ENCODE measurements at regions not wholly inside any gene's neighbourhood (a gene's known extent, or its start where the extent isn't known, plus 50 kb on each side); places are given as distances from the start of the nearest gene placed in this dataset.
"Not testable (repeated sequence)": the region's sequence is repeated elsewhere in the genome, so short reads cannot be mapped to it uniquely, and the experiment has no call there.

DNA sequence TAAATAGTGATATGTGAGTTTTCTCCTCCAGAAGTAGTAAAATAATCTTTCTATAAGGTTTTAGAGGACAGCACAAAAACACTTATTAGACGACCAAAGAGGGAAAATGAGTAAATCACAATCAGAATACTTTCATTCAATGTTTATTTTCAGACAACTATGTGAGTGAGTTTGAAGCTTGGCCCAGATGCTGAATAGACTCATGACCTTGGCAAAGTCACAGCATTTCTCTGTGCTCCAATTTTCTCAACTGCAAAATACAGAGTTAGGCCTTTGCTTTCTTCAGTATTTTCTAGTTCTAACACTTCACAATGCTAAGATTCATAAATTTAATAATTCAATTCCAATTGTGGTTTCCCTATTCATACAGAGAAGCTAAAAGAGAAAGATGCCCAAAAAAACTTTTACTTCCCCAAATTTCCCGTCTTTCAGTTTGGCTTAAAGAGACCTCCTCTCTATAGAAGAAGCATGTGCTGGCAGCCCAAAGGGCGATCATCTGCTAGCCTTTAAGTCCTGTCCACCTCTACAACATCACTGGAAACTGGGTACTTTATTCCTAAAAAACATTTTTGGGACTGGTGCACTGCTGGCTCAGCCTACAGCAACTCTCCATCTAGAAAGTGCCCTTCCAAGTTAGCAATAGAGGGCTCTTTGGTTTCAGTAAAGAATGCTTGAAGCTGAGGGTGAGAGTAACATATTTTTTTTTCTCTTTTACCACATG is 116.8 kb upstream of the GORAB start:
- ATAC-seq (ENCODE audit: low FRiP score in 2 of 2) = peak in 1 of 2 donors; percentile 35
- WGBS, 2 donors = 53 to 54% methylated on average over 3 of the region's 3 CpGs
- DNase-seq = no peak
- Histone ChIP-seq H3K4me1 (peaks cover 0 to 14% (median 8%) of the 10 kb centered on the region in 4 donors), H3K27me3 (no peaks in the 10 kb centered on the region), H3K4me3 (no peak overlapping the region), H3K36me3 (no peaks in the 10 kb centered on the region), H3K9me3 (no peaks in the 10 kb centered on the region), H3K27ac (peak overlapping the region in 2 of 4 donors; percentile 35 to 58)
- TF ChIP-seq POLR2A (IDR thresholded peaks at IDR 0.05) = no peak
- TF ChIP-seq, protein P1, sequence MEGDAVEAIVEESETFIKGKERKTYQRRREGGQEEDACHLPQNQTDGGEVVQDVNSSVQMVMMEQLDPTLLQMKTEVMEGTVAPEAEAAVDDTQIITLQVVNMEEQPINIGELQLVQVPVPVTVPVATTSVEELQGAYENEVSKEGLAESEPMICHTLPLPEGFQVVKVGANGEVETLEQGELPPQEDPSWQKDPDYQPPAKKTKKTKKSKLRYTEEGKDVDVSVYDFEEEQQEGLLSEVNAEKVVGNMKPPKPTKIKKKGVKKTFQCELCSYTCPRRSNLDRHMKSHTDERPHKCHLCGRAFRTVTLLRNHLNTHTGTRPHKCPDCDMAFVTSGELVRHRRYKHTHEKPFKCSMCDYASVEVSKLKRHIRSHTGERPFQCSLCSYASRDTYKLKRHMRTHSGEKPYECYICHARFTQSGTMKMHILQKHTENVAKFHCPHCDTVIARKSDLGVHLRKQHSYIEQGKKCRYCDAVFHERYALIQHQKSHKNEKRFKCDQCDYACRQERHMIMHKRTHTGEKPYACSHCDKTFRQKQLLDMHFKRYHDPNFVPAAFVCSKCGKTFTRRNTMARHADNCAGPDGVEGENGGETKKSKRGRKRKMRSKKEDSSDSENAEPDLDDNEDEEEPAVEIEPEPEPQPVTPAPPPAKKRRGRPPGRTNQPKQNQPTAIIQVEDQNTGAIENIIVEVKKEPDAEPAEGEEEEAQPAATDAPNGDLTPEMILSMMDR (IDR thresholded peaks at IDR 0.05) = no peak
- no peak for TF ChIP-seq EP300 (IDR thresholded peaks at IDR 0.05)
- no peak for TF ChIP-seq POLR2AphosphoS5 (IDR thresholded peaks at IDR 0.05)

DNA sequence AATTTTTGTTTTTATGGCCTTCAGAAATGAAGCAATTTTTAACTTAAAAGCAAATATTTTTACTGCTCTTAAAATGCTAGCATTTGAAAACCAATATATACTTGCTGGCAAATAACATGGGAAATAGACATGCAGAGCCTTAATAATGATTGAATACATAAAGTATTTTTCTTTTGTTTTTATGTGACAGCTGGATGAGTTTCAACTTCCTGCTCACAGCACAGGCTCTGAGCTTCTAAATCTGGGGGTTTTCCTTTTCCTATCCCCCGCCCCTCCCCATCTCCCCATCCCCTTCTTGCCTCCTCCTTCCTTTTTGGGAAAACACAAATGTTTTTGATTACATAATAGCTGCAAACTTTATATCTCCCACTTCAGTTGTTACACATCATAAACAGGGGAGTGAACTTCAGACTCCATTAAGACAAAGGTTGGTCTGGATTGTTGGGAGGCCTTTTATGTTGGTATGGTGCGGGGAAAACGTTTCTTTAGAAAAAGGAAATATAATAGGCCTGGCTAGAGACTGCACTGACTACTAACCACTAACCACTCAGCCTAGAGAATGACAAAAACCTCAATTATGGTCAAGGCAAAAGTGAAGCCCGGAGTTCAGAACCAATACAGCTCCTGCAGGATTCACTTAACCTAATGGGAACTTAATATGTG is 116.1 kb upstream of the GORAB start:
- Histone ChIP-seq H3K27ac (peak overlapping the region in 2 of 4 donors; percentile 35 to 58), H3K4me3 (no peak overlapping the region), H3K27me3 (no peaks in the 10 kb centered on the region), H3K36me3 (no peaks in the 10 kb centered on the region), H3K4me1 (peaks cover 0 to 14% (median 8%) of the 10 kb centered on the region in 4 donors), H3K9me3 (no peaks in the 10 kb centered on the region)
- TF ChIP-seq POLR2A (IDR thresholded peaks at IDR 0.05) (no peak), EP300 (IDR thresholded peaks at IDR 0.05) (no peak)
- TF ChIP-seq, protein P1 (IDR thresholded peaks at IDR 0.05) = no peak
- WGBS, 2 donors = 46 to 48% methylated on average over 4 of the region's 4 CpGs
- DNase-seq = no peak
- no peak for ATAC-seq (ENCODE audit: low FRiP score in 2 of 2)

DNA sequence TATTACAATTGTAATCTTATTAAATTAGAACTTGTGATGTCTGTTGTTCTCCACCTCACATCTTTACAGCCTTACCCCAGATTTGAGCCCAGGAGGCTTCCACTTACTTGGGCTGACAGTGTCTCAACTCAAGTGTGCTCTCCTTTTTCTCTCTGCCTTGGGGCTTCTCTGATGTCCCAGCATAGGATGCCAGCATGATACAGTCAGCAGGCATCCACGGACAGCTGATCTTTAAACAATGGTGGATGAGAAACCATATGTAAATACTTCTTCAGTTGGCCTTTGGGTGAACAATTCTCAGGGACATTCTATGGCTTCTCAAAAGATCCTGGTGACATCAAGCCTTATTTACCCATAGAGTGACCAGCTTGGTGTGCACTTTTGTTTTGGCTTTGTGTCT is 107.6 kb upstream of the GORAB start:
- no peak for TF ChIP-seq POLR2AphosphoS5 (IDR thresholded peaks at IDR 0.05)
- no peak for TF ChIP-seq EP300 (IDR thresholded peaks at IDR 0.05)
- no peak for TF ChIP-seq POLR2A (IDR thresholded peaks at IDR 0.05)
- TF ChIP-seq, protein P1 (IDR thresholded peaks at IDR 0.05) = no peak
- Histone ChIP-seq H3K9me3 (no peaks in the 10 kb centered on the region), H3K4me1 (no peaks in the 10 kb centered on the region), H3K4me3 (no peak overlapping the region), H3K36me3 (no peaks in the 10 kb centered on the region), H3K27me3 (no peaks in the 10 kb centered on the region), H3K27ac (no peak overlapping the region)
- ATAC-seq (ENCODE audit: low FRiP score in 2 of 2) = no peak
- 40 to 43% methylated on average over 1 of the region's 1 CpG for WGBS, 2 donors
- no peak for DNase-seq

DNA sequence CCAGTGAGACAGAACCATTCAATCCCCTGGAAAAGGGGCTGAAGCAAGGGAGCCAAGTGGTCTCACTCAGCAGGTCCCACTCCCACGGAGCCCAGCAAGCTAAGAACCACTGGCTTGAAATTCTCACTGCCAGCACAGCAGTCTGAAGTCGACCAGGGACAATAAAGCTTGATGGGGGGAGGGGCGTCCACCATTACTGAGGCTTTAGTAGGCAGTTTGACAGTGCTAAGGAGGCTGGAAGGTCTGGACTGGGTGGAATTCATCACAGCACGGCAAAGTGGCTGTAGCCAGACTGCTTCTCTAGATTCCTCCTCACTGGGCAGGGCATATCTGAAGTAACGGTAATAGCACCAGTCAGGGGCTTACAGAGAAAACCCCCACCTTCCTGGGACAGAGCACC is 105.4 kb upstream of the GORAB start:
- H3K9me3 ChIP-seq = no peaks in the 10 kb centered on the region
- no peaks in the 10 kb centered on the region for H3K27me3 ChIP-seq
- no peak for TF ChIP-seq POLR2AphosphoS5 (IDR thresholded peaks at IDR 0.05)
- TF ChIP-seq, protein P1 (IDR thresholded peaks at IDR 0.05) = no peak
- TF ChIP-seq EP300 (IDR thresholded peaks at IDR 0.05) = no peak
- no peak for TF ChIP-seq POLR2A (IDR thresholded peaks at IDR 0.05)
- H3K4me1 ChIP-seq = no peaks in the 10 kb centered on the region
- no peak overlapping the region for H3K4me3 ChIP-seq
- WGBS, 2 donors = 37 to 61% methylated on average over 2 to 5 of the region's 5 CpGs
- no peak for DNase-seq
- H3K27ac ChIP-seq = no peak overlapping the region
- no peak for ATAC-seq (ENCODE audit: low FRiP score in 2 of 2)
- H3K36me3 ChIP-seq = no peaks in the 10 kb centered on the region

DNA sequence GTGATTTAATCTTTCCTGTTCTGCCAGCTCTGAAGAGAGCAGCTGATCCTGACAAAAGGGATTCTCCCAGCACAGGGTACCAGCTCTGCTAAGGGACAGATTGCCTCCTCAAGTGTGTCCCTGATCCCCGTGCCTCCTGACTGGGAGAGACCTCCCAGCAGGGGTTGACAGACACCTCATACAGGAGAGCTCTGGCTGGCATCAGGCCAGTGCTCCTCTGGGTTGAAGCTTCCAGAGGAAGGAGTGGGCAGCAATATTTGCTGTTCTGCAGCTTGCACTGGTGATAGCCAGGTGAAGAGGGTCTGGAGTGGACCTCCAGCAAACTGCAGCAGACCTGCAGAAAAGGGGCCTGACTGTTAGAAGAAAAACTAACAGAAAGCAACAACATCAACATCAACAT is 105.0 kb upstream of the GORAB start:
- not testable (repeated sequence) for DNase-seq; H3K27ac ChIP-seq; H3K27me3 ChIP-seq; H3K4me3 ChIP-seq; H3K9me3 ChIP-seq; ATAC-seq (ENCODE audit: low FRiP score in 2 of 2); H3K4me1 ChIP-seq; H3K36me3 ChIP-seq
- 42% methylated on average over 1 of the region's 1 CpG; no CpG with 5 or more reads in 1 of the 2 donors for WGBS, 2 donors
